ENCODE measurements at regions not wholly inside any gene's neighbourhood (a gene's known extent, or its start where the extent isn't known, plus 50 kb on each side); places are given as distances from the start of the nearest gene placed in this dataset.

GRCh38 chr10:105872665-105873064, 1231.6 kb downstream of the SORCS3 start:
- H3K4me1 ChIP-seq (ENCODE audit: control insufficient read depth, low read length): no peaks in the 10 kb centered on the region
- no peaks in the 10 kb centered on the region for H3F3A ChIP-seq (ENCODE audit: control insufficient read depth, insufficient read depth)
- H3K4me3 ChIP-seq (ENCODE audit: low read length): no peak overlapping the region
- H3K36me3 ChIP-seq (ENCODE audit: control insufficient read depth, low read length): no peaks in the 10 kb centered on the region
- no peak for TF ChIP-seq CTCF (IDR thresholded peaks at IDR 0.05; ENCODE audit: low read depth, low read length, poor library complexity, severe bottlenecking)
- no peak for TF ChIP-seq EZH2phosphoT487 (IDR thresholded peaks at IDR 0.05; ENCODE audit: borderline replicate concordance, low read length)
- no peaks in the 10 kb centered on the region for H3K79me2 ChIP-seq (ENCODE audit: control insufficient read depth, low read length)
- no peaks in the 10 kb centered on the region for H4K20me1 ChIP-seq (ENCODE audit: control insufficient read depth, insufficient read depth, low read depth, low read length)
- H3K9me3 ChIP-seq (ENCODE audit: control insufficient read depth, insufficient read depth, low read length): no peaks in the 10 kb centered on the region
- H3K9me2 ChIP-seq (replicated peaks; ENCODE audit: control insufficient read depth, low read length): no peaks in the 10 kb centered on the region
- no peak overlapping the region for H3K4me2 ChIP-seq (ENCODE audit: low read length)
- H3K27ac ChIP-seq (ENCODE audit: low read depth, low read length): no peak overlapping the region
- H3K27me3 ChIP-seq (ENCODE audit: control insufficient read depth, low read length): no peaks in the 10 kb centered on the region

- H3K4me3 ChIP-seq (ENCODE audit: low read length): no peak overlapping the region
- no peak overlapping the region for H3K4me2 ChIP-seq (ENCODE audit: low read length)
Observed at GRCh38 chr10:105868935-105869334, 1227.8 kb downstream of the SORCS3 start.

GRCh38 chr10:105864854-105865253, 1223.8 kb downstream of the SORCS3 start:
- no peaks in the 10 kb centered on the region for H3K27me3 ChIP-seq (ENCODE audit: control insufficient read depth, low read length)
- no peaks in the 10 kb centered on the region for H3K79me2 ChIP-seq (ENCODE audit: control insufficient read depth, low read length)
- no peaks in the 10 kb centered on the region for H3K36me3 ChIP-seq (ENCODE audit: control insufficient read depth, low read length)
- no peaks in the 10 kb centered on the region for H4K20me1 ChIP-seq (ENCODE audit: control insufficient read depth, insufficient read depth, low read depth, low read length)
- TF ChIP-seq CTCF (IDR thresholded peaks at IDR 0.05; ENCODE audit: low read depth, low read length, poor library complexity, severe bottlenecking): no peak
- TF ChIP-seq EZH2phosphoT487 (IDR thresholded peaks at IDR 0.05; ENCODE audit: borderline replicate concordance, low read length): no peak
- H3K27ac ChIP-seq (ENCODE audit: low read depth, low read length): no peak overlapping the region
- no peak overlapping the region for H3K4me2 ChIP-seq (ENCODE audit: low read length)
- H3K9me2 ChIP-seq (replicated peaks; ENCODE audit: control insufficient read depth, low read length): no peaks in the 10 kb centered on the region
- H3K9me3 ChIP-seq (ENCODE audit: control insufficient read depth, insufficient read depth, low read length): no peaks in the 10 kb centered on the region
- H3F3A ChIP-seq (ENCODE audit: control insufficient read depth, insufficient read depth): no peaks in the 10 kb centered on the region
- no peak overlapping the region for H3K4me3 ChIP-seq (ENCODE audit: low read length)
- no peaks in the 10 kb centered on the region for H3K4me1 ChIP-seq (ENCODE audit: control insufficient read depth, low read length)

More at GRCh38 chr10:105868935-105869334, 1227.8 kb downstream of the SORCS3 start:
- Histone ChIP-seq H3K79me2 (ENCODE audit: control insufficient read depth, low read length) (no peaks in the 10 kb centered on the region), H3K9me2 (replicated peaks; ENCODE audit: control insufficient read depth, low read length) (no peaks in the 10 kb centered on the region), H3K27me3 (ENCODE audit: control insufficient read depth, low read length) (no peaks in the 10 kb centered on the region), H3K36me3 (ENCODE audit: control insufficient read depth, low read length) (no peaks in the 10 kb centered on the region), H3K4me1 (ENCODE audit: control insufficient read depth, low read length) (no peaks in the 10 kb centered on the region), H3F3A (ENCODE audit: control insufficient read depth, insufficient read depth) (no peaks in the 10 kb centered on the region), H3K27ac (ENCODE audit: low read depth, low read length) (no peak overlapping the region), H4K20me1 (ENCODE audit: control insufficient read depth, insufficient read depth, low read depth, low read length) (no peaks in the 10 kb centered on the region), H3K9me3 (ENCODE audit: control insufficient read depth, insufficient read depth, low read length) (no peaks in the 10 kb centered on the region)
- TF ChIP-seq CTCF (IDR thresholded peaks at IDR 0.05; ENCODE audit: low read depth, low read length, poor library complexity, severe bottlenecking) (no peak), EZH2phosphoT487 (IDR thresholded peaks at IDR 0.05; ENCODE audit: borderline replicate concordance, low read length) (no peak)
